Neural cell (in vitro differentiated cells): ENCODE measurements at regions not wholly inside any gene's neighbourhood (a gene's known extent, or its start where the extent isn't known, plus 50 kb on each side); places are given as distances from the start of the nearest gene placed in this dataset.

Source experiments
- EZH2 ChIP-seq: fragments of 200-600, 300-800 bp; shearing (Covaris generic), sonication (generic); IDR thresholded peaks from 2 replicates; pipeline ENCODE4 v1.6.1; 2014; ENCODE audit warnings: antibody characterized with exemption, low read length, borderline replicate concordance, mild to moderate bottlenecking; ENCODE audit not compliant: insufficient read depth, poor library complexity, severe bottlenecking
- MXI1 ChIP-seq: fragments of 450-650 bp; conservative IDR thresholded peaks from 2 replicates; pipeline ENCODE4 v1.6.1; 2014; ENCODE audit warnings: antibody characterized with exemption, mild to moderate bottlenecking; ENCODE audit not compliant: poor library complexity, severe bottlenecking
- TAF1 ChIP-seq: IDR thresholded peaks from 2 replicates; pipeline ENCODE4 v1.6.1; 2012; ENCODE audit warnings: low read depth
- TF ChIP-seq, protein P1 (sequence below): fragments of 450-650 bp; IDR thresholded peaks from 2 replicates; pipeline ENCODE4 v1.5.1; 2014; ENCODE audit warnings: antibody characterized with exemption, mild to moderate bottlenecking, moderate library complexity; ENCODE audit not compliant: poor library complexity, severe bottlenecking

DNA sequence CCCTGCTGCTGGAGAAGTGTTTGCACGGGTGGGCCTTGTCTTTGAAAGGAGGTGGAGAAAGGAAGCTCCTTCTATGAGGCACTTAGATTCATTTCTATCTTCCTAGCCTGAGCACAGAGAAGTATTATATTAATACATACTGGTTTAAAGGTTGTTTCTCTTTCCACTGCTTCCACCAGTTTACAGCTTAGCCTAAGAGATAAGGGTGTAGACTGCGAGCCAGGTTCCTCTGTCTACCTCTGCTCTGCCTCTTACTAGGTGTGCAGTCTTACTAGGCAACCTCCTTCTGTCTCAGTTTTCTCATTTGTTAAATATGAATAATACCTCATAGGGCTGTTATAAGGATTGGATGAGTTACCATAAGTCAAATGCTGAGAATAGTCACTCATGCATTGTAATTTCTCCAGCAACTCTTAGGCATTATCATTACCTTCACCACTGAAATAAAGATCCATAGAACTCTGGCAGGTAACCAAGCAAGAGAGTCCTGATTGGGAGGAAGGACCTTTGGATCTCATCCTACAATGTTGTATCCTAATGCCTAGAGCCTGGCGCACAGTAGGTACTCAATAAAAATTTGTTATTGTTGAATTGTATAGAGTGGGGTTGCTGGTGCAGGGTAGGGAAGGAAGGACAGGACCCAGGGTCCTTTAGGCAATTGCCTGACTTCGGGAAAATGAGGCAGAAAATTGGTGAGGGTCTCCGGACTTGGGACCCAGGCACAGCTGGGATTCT, 95.1 kb downstream of the TBX19 start:
- TF ChIP-seq, protein P1, sequence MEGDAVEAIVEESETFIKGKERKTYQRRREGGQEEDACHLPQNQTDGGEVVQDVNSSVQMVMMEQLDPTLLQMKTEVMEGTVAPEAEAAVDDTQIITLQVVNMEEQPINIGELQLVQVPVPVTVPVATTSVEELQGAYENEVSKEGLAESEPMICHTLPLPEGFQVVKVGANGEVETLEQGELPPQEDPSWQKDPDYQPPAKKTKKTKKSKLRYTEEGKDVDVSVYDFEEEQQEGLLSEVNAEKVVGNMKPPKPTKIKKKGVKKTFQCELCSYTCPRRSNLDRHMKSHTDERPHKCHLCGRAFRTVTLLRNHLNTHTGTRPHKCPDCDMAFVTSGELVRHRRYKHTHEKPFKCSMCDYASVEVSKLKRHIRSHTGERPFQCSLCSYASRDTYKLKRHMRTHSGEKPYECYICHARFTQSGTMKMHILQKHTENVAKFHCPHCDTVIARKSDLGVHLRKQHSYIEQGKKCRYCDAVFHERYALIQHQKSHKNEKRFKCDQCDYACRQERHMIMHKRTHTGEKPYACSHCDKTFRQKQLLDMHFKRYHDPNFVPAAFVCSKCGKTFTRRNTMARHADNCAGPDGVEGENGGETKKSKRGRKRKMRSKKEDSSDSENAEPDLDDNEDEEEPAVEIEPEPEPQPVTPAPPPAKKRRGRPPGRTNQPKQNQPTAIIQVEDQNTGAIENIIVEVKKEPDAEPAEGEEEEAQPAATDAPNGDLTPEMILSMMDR, result no peak
- no peak for TF ChIP-seq MXI1
- TF ChIP-seq EZH2, result no peak
- no peak for TF ChIP-seq TAF1
